ENCODE measurements at regions not wholly inside any gene's neighbourhood (a gene's known extent, or its start where the extent isn't known, plus 50 kb on each side); places are given as distances from the start of the nearest gene placed in this dataset.

DNA sequence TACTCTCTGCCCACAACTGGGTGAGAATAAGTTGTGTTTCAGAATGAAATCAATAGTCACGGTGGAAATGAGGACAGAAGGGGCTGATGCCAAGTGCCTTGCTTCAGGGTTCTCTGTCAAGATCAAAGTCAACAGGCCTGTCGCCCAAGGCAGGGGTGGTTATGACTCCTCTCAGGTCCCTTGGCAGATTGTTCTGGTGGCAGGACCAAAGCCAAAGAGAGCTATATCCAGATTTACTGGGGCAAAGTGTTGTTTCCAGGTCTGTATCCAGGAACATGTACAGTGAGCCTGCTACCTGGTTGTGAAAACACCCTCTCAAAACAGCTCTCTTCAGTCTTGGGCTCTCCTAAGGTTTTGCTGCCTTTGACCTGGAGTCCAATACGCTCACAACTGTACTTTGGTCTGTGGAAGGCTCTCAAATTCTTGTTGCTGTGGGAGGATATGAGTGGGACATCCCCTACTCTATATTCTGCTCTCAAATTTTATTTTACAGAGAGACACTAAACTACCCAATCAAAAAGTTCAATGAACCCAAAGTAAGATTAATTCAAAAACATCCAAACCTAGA lies 175.1 kb upstream of the ETV3 start:
- no peaks in the 10 kb centered on the region for H3K9me2 ChIP-seq (ENCODE audit: insufficient read depth)
- ChIA-PET CTCF (no interaction called here), RAD21 (ENCODE audit: low non-redundant PET in 1 of 2, low total read pairs in 2 of 2, uncharacterized antibody in 2 of 2, unreplicated experiment in 2 of 2) (no interaction called here), POLR2A (no interaction called here)
- H3K4me3 ChIP-seq (replicated peaks in 1 of 2; ENCODE audit: low read depth in 1 of 2, low read length in 2 of 2): no peak overlapping the region
- H3K9ac ChIP-seq (ENCODE audit: low read length): no peak overlapping the region
- no peaks in the 10 kb centered on the region for H3K36me3 ChIP-seq (ENCODE audit: control insufficient read depth in 1 of 2, insufficient read depth in 2 of 2, low read length in 2 of 2)
- H3K9me3 ChIP-seq (ENCODE audit: control insufficient read depth in 1 of 2, insufficient read depth in 1 of 2, low read depth in 1 of 2, low read length in 2 of 2): no peaks in the 10 kb centered on the region
- H3K27me3 ChIP-seq (ENCODE audit: insufficient read depth, low read length): peaks cover 35% of the 10 kb centered on the region
- TF ChIP-seq, protein P1, sequence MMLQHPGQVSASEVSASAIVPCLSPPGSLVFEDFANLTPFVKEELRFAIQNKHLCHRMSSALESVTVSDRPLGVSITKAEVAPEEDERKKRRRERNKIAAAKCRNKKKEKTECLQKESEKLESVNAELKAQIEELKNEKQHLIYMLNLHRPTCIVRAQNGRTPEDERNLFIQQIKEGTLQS (IDR thresholded peaks at IDR 0.05): no peak
- TF ChIP-seq ELF1 (IDR thresholded peaks at IDR 0.05; ENCODE audit: borderline replicate concordance, low read depth): no peak
- H4K20me1 ChIP-seq (ENCODE audit: insufficient read depth): no peaks in the 10 kb centered on the region
- no TSS peak for BruUV-seq (replicated peaks)
- H3K79me2 ChIP-seq (ENCODE audit: insufficient read depth, low read length): no peaks in the 10 kb centered on the region
- no peaks in the 10 kb centered on the region for H3K4me1 ChIP-seq (ENCODE audit: control insufficient read depth in 1 of 2, insufficient read depth in 2 of 2, low read length in 2 of 2)
- no peak overlapping the region for H3K4me2 ChIP-seq (ENCODE audit: low read length)
- no peak overlapping the region for H2AFZ ChIP-seq (ENCODE audit: low read depth, low read length, poor library complexity, severe bottlenecking)
- no peak for ATAC-seq
- no peak overlapping the region for H3K27ac ChIP-seq (ENCODE audit: low read depth, low read length)
- no peak for DNase-seq (ENCODE audit: low read depth, low spot score)
- intact Hi-C loops (cut with micrococcal nuclease): no loop called here

DNA sequence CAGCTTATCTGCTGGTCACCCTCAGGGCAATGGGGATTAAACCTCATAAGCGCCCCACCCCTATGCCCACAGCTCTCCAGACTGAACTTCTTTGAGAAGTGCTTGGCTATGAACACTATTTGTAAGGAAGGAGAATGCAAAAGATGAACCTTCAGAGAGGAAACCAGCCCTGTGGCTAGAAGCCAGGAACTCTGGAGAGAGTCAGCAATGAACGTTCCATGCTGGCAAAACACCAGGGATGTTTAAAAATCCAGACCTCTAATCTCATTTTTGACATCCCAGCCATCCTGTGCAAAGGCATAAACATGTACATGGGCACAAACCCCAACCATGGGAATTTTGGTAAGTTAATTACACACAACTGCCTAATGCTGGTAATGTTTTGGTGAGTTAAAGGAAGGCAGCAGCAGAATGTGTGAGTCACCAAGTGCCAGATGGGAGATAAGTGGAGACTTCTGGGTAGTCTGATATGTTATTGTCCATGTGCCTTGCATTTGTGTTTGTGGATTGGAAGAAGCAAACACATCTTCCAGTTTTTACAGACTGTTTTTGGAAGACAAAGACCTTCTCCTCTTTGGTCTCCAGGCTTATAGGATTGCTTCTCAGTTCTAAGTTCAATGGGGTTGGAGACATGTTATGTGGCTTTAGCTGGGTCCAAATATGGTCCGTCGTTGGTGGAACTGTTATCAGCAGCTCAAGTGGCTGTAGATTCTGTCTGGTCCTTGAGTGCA lies 174.1 kb upstream of the ETV3 start:
- Histone ChIP-seq H3K4me1 (ENCODE audit: control insufficient read depth in 1 of 2, insufficient read depth in 2 of 2, low read length in 2 of 2) (no peaks in the 10 kb centered on the region), H4K20me1 (ENCODE audit: insufficient read depth) (no peaks in the 10 kb centered on the region), H3K36me3 (ENCODE audit: control insufficient read depth in 1 of 2, insufficient read depth in 2 of 2, low read length in 2 of 2) (no peaks in the 10 kb centered on the region), H3K27ac (ENCODE audit: low read depth, low read length) (no peak overlapping the region), H3K9me2 (ENCODE audit: insufficient read depth) (no peaks in the 10 kb centered on the region), H3K4me3 (replicated peaks in 1 of 2; ENCODE audit: low read depth in 1 of 2, low read length in 2 of 2) (no peak overlapping the region), H3K9me3 (ENCODE audit: control insufficient read depth in 1 of 2, insufficient read depth in 1 of 2, low read depth in 1 of 2, low read length in 2 of 2) (no peaks in the 10 kb centered on the region), H3K79me2 (ENCODE audit: insufficient read depth, low read length) (no peaks in the 10 kb centered on the region), H3K9ac (ENCODE audit: low read length) (no peak overlapping the region), H3K4me2 (ENCODE audit: low read length) (no peak overlapping the region), H2AFZ (ENCODE audit: low read depth, low read length, poor library complexity, severe bottlenecking) (no peak overlapping the region), H3K27me3 (ENCODE audit: insufficient read depth, low read length) (peaks cover 43% of the 10 kb centered on the region)
- ChIA-PET POLR2A (no interaction called here), CTCF (interaction anchor here (1.4 kb wide), 1 partner anchor 193 kb away, joined by 4 read pairs; no protein-coding TSS in a partner anchor), RAD21 (ENCODE audit: low non-redundant PET in 1 of 2, low total read pairs in 2 of 2, uncharacterized antibody in 2 of 2, unreplicated experiment in 2 of 2) (no interaction called here)
- TF ChIP-seq FOSL1 (IDR thresholded peaks at IDR 0.05; ENCODE audit: low read depth) (no peak), ZFX (IDR thresholded peaks at IDR 0.05) (no peak)
- TF ChIP-seq, protein P2, sequence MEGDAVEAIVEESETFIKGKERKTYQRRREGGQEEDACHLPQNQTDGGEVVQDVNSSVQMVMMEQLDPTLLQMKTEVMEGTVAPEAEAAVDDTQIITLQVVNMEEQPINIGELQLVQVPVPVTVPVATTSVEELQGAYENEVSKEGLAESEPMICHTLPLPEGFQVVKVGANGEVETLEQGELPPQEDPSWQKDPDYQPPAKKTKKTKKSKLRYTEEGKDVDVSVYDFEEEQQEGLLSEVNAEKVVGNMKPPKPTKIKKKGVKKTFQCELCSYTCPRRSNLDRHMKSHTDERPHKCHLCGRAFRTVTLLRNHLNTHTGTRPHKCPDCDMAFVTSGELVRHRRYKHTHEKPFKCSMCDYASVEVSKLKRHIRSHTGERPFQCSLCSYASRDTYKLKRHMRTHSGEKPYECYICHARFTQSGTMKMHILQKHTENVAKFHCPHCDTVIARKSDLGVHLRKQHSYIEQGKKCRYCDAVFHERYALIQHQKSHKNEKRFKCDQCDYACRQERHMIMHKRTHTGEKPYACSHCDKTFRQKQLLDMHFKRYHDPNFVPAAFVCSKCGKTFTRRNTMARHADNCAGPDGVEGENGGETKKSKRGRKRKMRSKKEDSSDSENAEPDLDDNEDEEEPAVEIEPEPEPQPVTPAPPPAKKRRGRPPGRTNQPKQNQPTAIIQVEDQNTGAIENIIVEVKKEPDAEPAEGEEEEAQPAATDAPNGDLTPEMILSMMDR (IDR thresholded peaks at IDR 0.05 in 2 of 3, conservative IDR thresholded peaks at IDR 0.05 in 1 of 3; ENCODE audit: borderline replicate concordance in 1 of 3, insufficient read depth in 1 of 3, low read depth in 2 of 3, low read length in 2 of 3): no peak
- TF ChIP-seq, protein P3, sequence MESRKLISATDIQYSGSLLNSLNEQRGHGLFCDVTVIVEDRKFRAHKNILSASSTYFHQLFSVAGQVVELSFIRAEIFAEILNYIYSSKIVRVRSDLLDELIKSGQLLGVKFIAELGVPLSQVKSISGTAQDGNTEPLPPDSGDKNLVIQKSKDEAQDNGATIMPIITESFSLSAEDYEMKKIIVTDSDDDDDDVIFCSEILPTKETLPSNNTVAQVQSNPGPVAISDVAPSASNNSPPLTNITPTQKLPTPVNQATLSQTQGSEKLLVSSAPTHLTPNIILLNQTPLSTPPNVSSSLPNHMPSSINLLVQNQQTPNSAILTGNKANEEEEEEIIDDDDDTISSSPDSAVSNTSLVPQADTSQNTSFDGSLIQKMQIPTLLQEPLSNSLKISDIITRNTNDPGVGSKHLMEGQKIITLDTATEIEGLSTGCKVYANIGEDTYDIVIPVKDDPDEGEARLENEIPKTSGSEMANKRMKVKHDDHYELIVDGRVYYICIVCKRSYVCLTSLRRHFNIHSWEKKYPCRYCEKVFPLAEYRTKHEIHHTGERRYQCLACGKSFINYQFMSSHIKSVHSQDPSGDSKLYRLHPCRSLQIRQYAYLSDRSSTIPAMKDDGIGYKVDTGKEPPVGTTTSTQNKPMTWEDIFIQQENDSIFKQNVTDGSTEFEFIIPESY (IDR thresholded peaks at IDR 0.05; ENCODE audit: extremely low read depth, insufficient replicate concordance, low read length): no peak
- intact Hi-C loops (cut with micrococcal nuclease): no loop called here
- no TSS peak for BruUV-seq (replicated peaks)
- DNase-seq (ENCODE audit: low read depth, low spot score) (no peak), ATAC-seq (no peak)
